BE2C (cell line): ENCODE measurements at regions not wholly inside any gene's neighbourhood (a gene's known extent, or its start where the extent isn't known, plus 50 kb on each side); places are given as distances from the start of the nearest gene placed in this dataset.

Source experiments
- DNase-seq: peaks from one replicate; pipeline ENCODE4 v3.0.0-alpha.2; 2020
- H3K27me3 ChIP-seq: fragments of 250-450 bp; sonication (Bioruptor Pico); 2 replicates; pipeline ENCODE4 v1.5.1; 2020; ENCODE audit warnings: mild to moderate bottlenecking
- H3K36me3 ChIP-seq: fragments of 250-450 bp; sonication (Bioruptor Pico); 2 replicates; pipeline ENCODE4 v1.5.1; 2020; ENCODE audit warnings: mild to moderate bottlenecking
- H3K4me1 ChIP-seq: fragments of 250-450 bp; sonication (Bioruptor Pico); 2 replicates; pipeline ENCODE4 v1.5.1; 2020
- H3K4me3 ChIP-seq: 2 replicates; pipeline ENCODE4 v1.5.1; 2011; ENCODE audit warnings: low read depth, low read length
- H3K9me3 ChIP-seq: fragments of 250-450 bp; sonication (Bioruptor Pico); 2 replicates; pipeline ENCODE4 v1.5.1; 2020
- TF ChIP-seq, protein P1 (sequence below): IDR thresholded peaks from 2 replicates; pipeline ENCODE4 v1.5.1; 2012; ENCODE audit warnings: mild to moderate bottlenecking, low read depth, low read length

DNA sequence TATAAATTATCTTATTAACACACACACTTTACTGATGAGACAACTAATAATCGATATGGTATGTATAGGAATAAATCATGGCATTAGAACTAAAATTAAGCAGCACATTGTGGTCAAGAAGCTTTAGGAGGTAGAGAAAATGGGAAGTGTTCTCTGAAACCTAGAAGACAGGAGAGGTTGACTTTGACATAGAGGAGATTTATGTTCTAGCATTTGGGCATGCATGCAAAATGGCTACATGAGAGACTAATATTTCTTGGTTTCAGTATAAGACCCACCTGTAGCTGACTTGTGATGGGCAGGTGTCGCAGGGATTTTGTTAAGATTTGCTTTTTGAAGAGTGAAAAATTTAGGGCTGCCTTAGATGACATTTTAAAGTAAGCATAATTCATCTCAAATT lies 209.7 kb upstream of the POU1F1 start:
- TF ChIP-seq, protein P1, sequence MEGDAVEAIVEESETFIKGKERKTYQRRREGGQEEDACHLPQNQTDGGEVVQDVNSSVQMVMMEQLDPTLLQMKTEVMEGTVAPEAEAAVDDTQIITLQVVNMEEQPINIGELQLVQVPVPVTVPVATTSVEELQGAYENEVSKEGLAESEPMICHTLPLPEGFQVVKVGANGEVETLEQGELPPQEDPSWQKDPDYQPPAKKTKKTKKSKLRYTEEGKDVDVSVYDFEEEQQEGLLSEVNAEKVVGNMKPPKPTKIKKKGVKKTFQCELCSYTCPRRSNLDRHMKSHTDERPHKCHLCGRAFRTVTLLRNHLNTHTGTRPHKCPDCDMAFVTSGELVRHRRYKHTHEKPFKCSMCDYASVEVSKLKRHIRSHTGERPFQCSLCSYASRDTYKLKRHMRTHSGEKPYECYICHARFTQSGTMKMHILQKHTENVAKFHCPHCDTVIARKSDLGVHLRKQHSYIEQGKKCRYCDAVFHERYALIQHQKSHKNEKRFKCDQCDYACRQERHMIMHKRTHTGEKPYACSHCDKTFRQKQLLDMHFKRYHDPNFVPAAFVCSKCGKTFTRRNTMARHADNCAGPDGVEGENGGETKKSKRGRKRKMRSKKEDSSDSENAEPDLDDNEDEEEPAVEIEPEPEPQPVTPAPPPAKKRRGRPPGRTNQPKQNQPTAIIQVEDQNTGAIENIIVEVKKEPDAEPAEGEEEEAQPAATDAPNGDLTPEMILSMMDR, result no peak
- Histone ChIP-seq H3K4me1 (no peaks in the 10 kb centered on the region), H3K9me3 (no peaks in the 10 kb centered on the region), H3K27me3 (no peaks in the 10 kb centered on the region; the same call in 1 of the 2 replicates), H3K4me3 (no peak overlapping the region), H3K36me3 (no peaks in the 10 kb centered on the region)
- no peak for DNase-seq

DNA sequence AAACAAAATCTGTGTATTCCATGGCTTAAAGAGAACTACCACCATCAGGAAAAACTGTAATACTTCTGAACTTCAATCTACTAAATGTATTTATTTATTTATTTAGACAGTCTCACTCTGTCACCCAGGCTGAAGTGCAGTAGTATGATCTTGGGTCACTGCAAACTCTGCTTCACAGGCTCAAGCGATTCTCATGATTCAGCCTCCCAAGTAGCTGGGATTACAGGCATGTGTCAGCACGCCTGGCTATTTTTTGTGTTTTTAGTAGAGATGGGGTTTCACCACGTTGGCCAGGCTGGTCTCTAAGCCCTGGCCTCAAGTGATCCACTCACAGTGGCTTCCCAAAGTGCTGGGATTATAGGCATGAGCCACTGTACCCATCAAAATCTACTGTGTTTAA lies 202.3 kb upstream of the POU1F1 start:
- no peaks in the 10 kb centered on the region for H3K36me3 ChIP-seq
- no peaks in the 10 kb centered on the region for H3K27me3 ChIP-seq
- no peaks in the 10 kb centered on the region for H3K9me3 ChIP-seq
- no peak overlapping the region for H3K4me3 ChIP-seq
- no peaks in the 10 kb centered on the region for H3K4me1 ChIP-seq
- no peak for DNase-seq
- TF ChIP-seq, protein P1, result no peak

DNA sequence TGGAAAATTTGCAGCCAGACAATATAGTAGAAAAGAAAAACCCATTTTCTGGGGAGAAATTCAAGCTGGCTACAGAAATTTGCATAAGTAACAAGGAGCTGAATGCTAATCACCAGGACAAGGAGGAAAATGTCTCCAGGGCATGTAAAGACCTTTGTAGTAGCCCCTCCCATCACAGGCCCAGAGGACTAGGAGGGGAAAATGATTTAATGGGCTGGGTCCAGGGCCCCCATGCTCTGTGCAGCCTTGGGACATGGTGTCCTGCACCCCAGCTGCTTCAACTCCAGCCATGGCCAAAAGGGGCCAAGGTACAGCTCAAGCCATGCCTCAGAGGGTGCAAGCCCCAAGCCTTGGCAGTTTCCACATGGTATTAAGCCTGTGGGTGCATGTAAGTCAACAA lies 197.6 kb upstream of the POU1F1 start:
- DNase-seq, result no peak
- no peaks in the 10 kb centered on the region for H3K27me3 ChIP-seq
- H3K9me3 ChIP-seq, result no peaks in the 10 kb centered on the region
- no peak overlapping the region for H3K4me3 ChIP-seq
- H3K4me1 ChIP-seq, result no peaks in the 10 kb centered on the region
- TF ChIP-seq, protein P1, result no peak
- H3K36me3 ChIP-seq, result no peaks in the 10 kb centered on the region

DNA sequence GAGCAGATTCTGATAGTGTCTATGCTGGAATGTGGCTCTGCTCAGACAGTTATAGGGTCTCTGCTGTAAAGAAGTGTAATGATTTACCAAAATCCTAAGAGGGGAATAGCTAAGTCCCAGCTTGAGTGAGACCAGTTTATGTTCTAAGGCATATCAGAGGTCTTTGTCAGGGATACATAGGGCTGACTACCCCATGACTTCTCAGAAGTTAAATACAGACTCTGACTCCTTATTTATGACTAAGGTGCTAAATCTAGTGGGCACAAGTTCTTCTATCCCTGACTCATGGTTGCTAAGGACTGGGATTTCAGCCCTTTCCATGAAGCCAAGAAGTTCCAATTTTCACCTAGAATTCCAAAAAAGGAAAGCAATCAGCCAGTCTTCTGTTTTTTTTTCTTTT lies 192.6 kb upstream of the POU1F1 start:
- DNase-seq, result no peak

DNA sequence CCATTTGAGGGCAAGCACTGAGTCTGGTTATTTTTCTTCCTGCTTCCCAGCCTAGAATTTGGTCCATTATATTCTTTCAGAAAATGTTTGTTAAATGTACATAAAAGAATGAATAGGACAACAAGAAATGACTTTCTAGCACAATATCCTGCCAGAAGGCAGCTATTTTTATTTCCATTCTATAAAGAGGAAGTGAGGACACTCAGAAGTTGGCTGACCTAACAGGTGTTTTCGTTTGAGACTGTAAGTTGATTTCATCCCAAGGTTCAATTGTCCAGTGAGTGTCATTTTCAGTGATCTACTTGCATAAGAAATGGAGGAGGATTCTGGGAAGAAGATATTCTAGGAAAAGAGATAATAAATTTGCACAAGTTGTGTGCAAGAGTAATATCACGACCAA lies 191.9 kb upstream of the POU1F1 start:
- no peak overlapping the region for H3K4me3 ChIP-seq
- H3K4me1 ChIP-seq, result no peaks in the 10 kb centered on the region
- DNase-seq, result no peak
- no peaks in the 10 kb centered on the region for H3K27me3 ChIP-seq
- no peaks in the 10 kb centered on the region for H3K36me3 ChIP-seq
- H3K9me3 ChIP-seq, result no peaks in the 10 kb centered on the region
- TF ChIP-seq, protein P1, result no peak

More for the DNA sequence above, 192.6 kb upstream of the POU1F1 start:
- Histone ChIP-seq H3K4me1 (no peaks in the 10 kb centered on the region), H3K36me3 (no peaks in the 10 kb centered on the region), H3K27me3 (no peaks in the 10 kb centered on the region), H3K9me3 (no peaks in the 10 kb centered on the region), H3K4me3 (no peak overlapping the region)
- TF ChIP-seq, protein P1, result no peak

DNA sequence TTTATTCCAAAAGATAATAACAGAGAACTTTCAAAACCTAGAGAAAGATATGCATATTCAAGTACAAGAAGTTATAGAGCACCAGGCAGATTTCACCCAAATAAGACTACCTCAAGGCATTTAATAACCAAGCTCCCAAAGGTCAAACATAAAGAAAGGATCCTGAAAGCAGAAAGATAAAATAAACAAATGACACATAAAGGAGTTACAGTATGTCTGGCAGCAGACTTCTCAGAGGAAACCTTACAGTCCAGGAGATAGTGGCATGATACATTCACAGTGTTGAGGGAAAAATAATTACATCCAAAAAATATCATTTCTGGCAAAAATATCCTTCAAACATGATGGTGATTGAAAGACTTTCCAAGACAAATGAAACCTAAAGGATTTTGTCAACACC lies 185.8 kb upstream of the POU1F1 start:
- H3K27me3 ChIP-seq, result no peaks in the 10 kb centered on the region
- H3K9me3 ChIP-seq, result no peaks in the 10 kb centered on the region
- DNase-seq, result no peak
- H3K36me3 ChIP-seq, result no peaks in the 10 kb centered on the region
- TF ChIP-seq, protein P1, result no peak
- H3K4me1 ChIP-seq, result no peaks in the 10 kb centered on the region
- H3K4me3 ChIP-seq, result no peak overlapping the region
